COLO829 (cell line): ENCODE measurements at regions not wholly inside any gene's neighbourhood (a gene's known extent, or its start where the extent isn't known, plus 50 kb on each side); places are given as distances from the start of the nearest gene placed in this dataset.
"Not testable (repeated sequence)": the region's sequence is repeated elsewhere in the genome, so short reads cannot be mapped to it uniquely, and the experiment has no call there.

Source experiments
- DNase-seq: peaks from one replicate; pipeline ENCODE4 v3.0.0; 2012; ENCODE audit warnings: low spot score

- DNase-seq, result not testable (repeated sequence)
Measured at GRCh38 chr13:81146576-81146975, 805.6 kb upstream of the SPRY2 start.

GRCh38 chr13:81142306-81142999 lies 801.5 kb upstream of the SPRY2 start:
- no peak for DNase-seq

GRCh38 chr13:81140675-81141074 lies 799.7 kb upstream of the SPRY2 start:
- DNase-seq, result no peak

GRCh38 chr13:81139987-81140386 lies 799.1 kb upstream of the SPRY2 start:
- no peak for DNase-seq

- no peak for DNase-seq
Measured at GRCh38 chr13:81138353-81138980, 797.5 kb upstream of the SPRY2 start.

- no peak for DNase-seq
Measured at GRCh38 chr13:81133066-81133465, 792.1 kb upstream of the SPRY2 start.

GRCh38 chr13:81117416-81117815 lies 776.5 kb upstream of the SPRY2 start:
- no peak for DNase-seq

- DNase-seq, result no peak
Measured at GRCh38 chr13:81116461-81117282, 775.7 kb upstream of the SPRY2 start.

- no peak for DNase-seq
Measured at GRCh38 chr13:81109026-81109425, 768.1 kb upstream of the SPRY2 start.

GRCh38 chr13:81106348-81106747 lies 765.4 kb upstream of the SPRY2 start:
- no peak for DNase-seq

GRCh38 chr13:81104035-81104715 lies 763.2 kb upstream of the SPRY2 start:
- DNase-seq, result no peak

GRCh38 chr13:81102066-81102465 lies 761.1 kb upstream of the SPRY2 start:
- DNase-seq, result not testable (repeated sequence)

GRCh38 chr13:81089371-81090157 lies 748.6 kb upstream of the SPRY2 start:
- no peak for DNase-seq

GRCh38 chr13:81080911-81081454 lies 740.1 kb upstream of the SPRY2 start:
- DNase-seq, result no peak

GRCh38 chr13:81078048-81078447 lies 737.1 kb upstream of the SPRY2 start:
- no peak for DNase-seq

- not testable (repeated sequence) for DNase-seq
Measured at GRCh38 chr13:81069822-81070221, 728.9 kb upstream of the SPRY2 start.

- DNase-seq, result no peak
Measured at GRCh38 chr13:81058916-81059290, 718.0 kb upstream of the SPRY2 start.

GRCh38 chr13:81058211-81058915 lies 717.4 kb upstream of the SPRY2 start:
- no peak for DNase-seq

GRCh38 chr13:81051873-81052272 lies 710.9 kb upstream of the SPRY2 start:
- DNase-seq, result no peak

GRCh38 chr13:81048026-81048461 lies 707.1 kb upstream of the SPRY2 start:
- DNase-seq, result peak; percentile 76

GRCh38 chr13:81041761-81042160 lies 700.8 kb upstream of the SPRY2 start:
- no peak for DNase-seq
